ENCODE measurements at regions not wholly inside any gene's neighbourhood (a gene's known extent, or its start where the extent isn't known, plus 50 kb on each side); places are given as distances from the start of the nearest gene placed in this dataset.

GRCh38 chr21:18715606-18716005 lies 312.0 kb upstream of the TMPRSS15 start:
- TF ChIP-seq CTCF (IDR thresholded peaks at IDR 0.05) (no peak), POLR2AphosphoS5 (IDR thresholded peaks at IDR 0.05; ENCODE audit: low read depth, low read length) (no peak)
- TF ChIP-seq, protein P1, sequence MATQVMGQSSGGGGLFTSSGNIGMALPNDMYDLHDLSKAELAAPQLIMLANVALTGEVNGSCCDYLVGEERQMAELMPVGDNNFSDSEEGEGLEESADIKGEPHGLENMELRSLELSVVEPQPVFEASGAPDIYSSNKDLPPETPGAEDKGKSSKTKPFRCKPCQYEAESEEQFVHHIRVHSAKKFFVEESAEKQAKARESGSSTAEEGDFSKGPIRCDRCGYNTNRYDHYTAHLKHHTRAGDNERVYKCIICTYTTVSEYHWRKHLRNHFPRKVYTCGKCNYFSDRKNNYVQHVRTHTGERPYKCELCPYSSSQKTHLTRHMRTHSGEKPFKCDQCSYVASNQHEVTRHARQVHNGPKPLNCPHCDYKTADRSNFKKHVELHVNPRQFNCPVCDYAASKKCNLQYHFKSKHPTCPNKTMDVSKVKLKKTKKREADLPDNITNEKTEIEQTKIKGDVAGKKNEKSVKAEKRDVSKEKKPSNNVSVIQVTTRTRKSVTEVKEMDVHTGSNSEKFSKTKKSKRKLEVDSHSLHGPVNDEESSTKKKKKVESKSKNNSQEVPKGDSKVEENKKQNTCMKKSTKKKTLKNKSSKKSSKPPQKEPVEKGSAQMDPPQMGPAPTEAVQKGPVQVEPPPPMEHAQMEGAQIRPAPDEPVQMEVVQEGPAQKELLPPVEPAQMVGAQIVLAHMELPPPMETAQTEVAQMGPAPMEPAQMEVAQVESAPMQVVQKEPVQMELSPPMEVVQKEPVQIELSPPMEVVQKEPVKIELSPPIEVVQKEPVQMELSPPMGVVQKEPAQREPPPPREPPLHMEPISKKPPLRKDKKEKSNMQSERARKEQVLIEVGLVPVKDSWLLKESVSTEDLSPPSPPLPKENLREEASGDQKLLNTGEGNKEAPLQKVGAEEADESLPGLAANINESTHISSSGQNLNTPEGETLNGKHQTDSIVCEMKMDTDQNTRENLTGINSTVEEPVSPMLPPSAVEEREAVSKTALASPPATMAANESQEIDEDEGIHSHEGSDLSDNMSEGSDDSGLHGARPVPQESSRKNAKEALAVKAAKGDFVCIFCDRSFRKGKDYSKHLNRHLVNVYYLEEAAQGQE (IDR thresholded peaks at IDR 0.05; ENCODE audit: insufficient read depth in 1 of 2, low read depth in 2 of 2, low read length in 1 of 2), result no peak
